ENCODE measurements at regions not wholly inside any gene's neighbourhood (a gene's known extent, or its start where the extent isn't known, plus 50 kb on each side); places are given as distances from the start of the nearest gene placed in this dataset.

DNA sequence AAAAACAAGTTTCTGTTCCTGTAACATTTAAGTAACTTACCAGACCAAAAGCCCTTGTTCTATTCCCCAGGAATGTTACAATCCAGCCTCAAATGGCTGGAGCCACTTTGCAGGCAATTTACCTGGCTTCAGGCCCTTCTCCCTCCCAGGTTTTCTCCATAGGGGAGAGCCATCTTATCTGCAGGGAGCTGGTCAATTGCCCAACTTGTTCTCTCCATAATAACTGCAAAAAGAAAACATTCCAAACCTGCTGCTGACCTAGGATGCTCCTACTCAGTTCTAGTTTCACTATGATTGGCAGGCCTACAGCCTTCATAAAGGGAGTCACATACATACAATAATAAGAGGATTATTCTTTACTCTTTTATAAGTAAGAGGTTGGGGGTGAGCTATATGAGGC lies 670.7 kb downstream of the PCDH7 start:
- TF ChIP-seq, protein P1, sequence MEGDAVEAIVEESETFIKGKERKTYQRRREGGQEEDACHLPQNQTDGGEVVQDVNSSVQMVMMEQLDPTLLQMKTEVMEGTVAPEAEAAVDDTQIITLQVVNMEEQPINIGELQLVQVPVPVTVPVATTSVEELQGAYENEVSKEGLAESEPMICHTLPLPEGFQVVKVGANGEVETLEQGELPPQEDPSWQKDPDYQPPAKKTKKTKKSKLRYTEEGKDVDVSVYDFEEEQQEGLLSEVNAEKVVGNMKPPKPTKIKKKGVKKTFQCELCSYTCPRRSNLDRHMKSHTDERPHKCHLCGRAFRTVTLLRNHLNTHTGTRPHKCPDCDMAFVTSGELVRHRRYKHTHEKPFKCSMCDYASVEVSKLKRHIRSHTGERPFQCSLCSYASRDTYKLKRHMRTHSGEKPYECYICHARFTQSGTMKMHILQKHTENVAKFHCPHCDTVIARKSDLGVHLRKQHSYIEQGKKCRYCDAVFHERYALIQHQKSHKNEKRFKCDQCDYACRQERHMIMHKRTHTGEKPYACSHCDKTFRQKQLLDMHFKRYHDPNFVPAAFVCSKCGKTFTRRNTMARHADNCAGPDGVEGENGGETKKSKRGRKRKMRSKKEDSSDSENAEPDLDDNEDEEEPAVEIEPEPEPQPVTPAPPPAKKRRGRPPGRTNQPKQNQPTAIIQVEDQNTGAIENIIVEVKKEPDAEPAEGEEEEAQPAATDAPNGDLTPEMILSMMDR (IDR thresholded peaks at IDR 0.05; ENCODE audit: low read depth, low read length), result no peak
- no peak for DNase-seq (ENCODE audit: extremely low read depth, low read depth)

DNA sequence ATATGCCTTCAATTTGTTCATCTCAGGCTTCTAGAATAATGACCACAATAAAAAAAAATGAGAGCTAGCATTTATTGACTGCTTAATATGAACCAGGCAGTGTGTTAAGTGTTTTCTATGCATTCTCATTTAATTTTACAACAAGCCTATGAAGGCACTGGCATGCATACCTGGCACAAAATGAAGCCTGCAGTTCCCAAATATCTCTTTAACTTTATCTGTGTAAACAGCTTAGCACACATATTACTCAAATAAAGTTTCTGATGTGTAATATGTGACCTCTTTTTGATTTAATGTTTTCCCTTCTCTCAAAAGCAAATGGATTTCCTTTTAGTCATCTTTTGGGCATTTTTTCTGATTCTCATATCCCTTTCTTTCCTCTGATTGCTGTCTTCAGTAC lies 671.8 kb downstream of the PCDH7 start:
- TF ChIP-seq, protein P1 (IDR thresholded peaks at IDR 0.05; ENCODE audit: low read depth, low read length), result no peak
- DNase-seq (ENCODE audit: extremely low read depth, low read depth), result no peak

DNA sequence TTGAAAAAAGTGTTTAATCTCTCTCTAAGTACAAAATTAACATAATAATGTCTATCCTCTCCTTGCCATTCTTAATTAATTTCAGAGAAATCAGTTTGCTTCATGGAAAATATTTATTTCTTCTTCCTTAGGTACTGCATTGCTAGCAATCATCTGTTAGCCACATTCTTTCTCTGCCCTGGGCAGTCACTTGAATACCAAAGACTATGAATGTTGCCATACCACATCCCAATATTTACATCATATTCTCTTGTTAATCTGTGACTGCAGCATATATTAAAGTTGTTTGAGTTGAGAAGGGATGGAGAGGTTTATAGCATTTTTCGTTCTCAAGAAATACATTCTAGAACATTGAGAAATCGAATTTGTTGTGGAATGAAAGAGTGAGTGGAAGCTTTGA lies 672.8 kb downstream of the PCDH7 start:
- TF ChIP-seq, protein P1 (IDR thresholded peaks at IDR 0.05; ENCODE audit: low read depth, low read length), result no peak
- DNase-seq (ENCODE audit: extremely low read depth, low read depth), result no peak

- no peak for DNase-seq (ENCODE audit: extremely low read depth, low read depth)
- TF ChIP-seq, protein P1 (IDR thresholded peaks at IDR 0.05; ENCODE audit: low read depth, low read length), result no peak
Measured at GRCh38 chr4:31408121-31408520, 688.0 kb downstream of the PCDH7 start.

- DNase-seq (ENCODE audit: extremely low read depth, low read depth), result no peak
- TF ChIP-seq, protein P1 (IDR thresholded peaks at IDR 0.05; ENCODE audit: low read depth, low read length), result no peak
Measured at GRCh38 chr4:31411565-31411964, 691.4 kb downstream of the PCDH7 start.

DNA sequence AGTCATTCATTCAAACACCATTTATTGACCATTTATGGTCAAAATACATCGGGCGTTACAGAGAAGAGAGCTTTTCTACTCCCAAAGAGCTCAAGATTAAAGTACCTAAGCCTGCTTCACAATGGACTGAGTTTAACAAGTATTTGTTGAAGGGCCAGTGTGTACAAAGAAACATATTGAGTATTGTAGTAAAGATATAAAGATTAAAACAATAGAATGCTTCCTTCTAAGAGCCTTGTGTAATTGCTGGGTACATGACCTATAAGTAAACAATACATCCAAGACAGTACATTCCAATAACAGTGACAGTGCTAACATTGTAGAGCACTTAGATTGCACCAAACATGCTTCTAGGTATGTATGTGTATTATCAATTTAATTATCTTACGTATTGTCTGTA lies 695.5 kb downstream of the PCDH7 start:
- TF ChIP-seq, protein P1 (IDR thresholded peaks at IDR 0.05; ENCODE audit: low read depth, low read length), result no peak

GRCh38 chr4:31416498-31416897 lies 696.3 kb downstream of the PCDH7 start:
- TF ChIP-seq, protein P1 (IDR thresholded peaks at IDR 0.05; ENCODE audit: low read depth, low read length), result no peak
- DNase-seq (ENCODE audit: extremely low read depth, low read depth), result no peak

More for the DNA sequence above, 695.5 kb downstream of the PCDH7 start:
- no peak for DNase-seq (ENCODE audit: extremely low read depth, low read depth)
